ENCODE measurements at regions not wholly inside any gene's neighbourhood (a gene's known extent, or its start where the extent isn't known, plus 50 kb on each side); places are given as distances from the start of the nearest gene placed in this dataset.

GRCh38 chr14:95370076-95370475, 50.4 kb upstream of the CLMN start:
- H3K4me1 ChIP-seq, result peaks cover 0 to 15% (median 3%) of the 10 kb centered on the region in 4 donors
- H3K9me3 ChIP-seq, result no peaks in the 10 kb centered on the region
- no peaks in the 10 kb centered on the region for H3K27me3 ChIP-seq
- no peak overlapping the region for H3K4me3 ChIP-seq
- WGBS, 2 donors, result 95 to 97% methylated on average over 2 of the region's 2 CpGs
- TF ChIP-seq CTCF (IDR thresholded peaks at IDR 0.05) (no peak), EP300 (IDR thresholded peaks at IDR 0.05) (no peak), POLR2A (IDR thresholded peaks at IDR 0.05) (no peak)
- no peak for DNase-seq (ENCODE audit: low spot score in 2 of 2)
- H3K36me3 ChIP-seq, result no peaks in the 10 kb centered on the region
- H3K27ac ChIP-seq, result no peak overlapping the region

Data from tibial nerve (tissue), 4 donors.